ENCODE measurements at regions not wholly inside any gene's neighbourhood (a gene's known extent, or its start where the extent isn't known, plus 50 kb on each side); places are given as distances from the start of the nearest gene placed in this dataset.

DNA sequence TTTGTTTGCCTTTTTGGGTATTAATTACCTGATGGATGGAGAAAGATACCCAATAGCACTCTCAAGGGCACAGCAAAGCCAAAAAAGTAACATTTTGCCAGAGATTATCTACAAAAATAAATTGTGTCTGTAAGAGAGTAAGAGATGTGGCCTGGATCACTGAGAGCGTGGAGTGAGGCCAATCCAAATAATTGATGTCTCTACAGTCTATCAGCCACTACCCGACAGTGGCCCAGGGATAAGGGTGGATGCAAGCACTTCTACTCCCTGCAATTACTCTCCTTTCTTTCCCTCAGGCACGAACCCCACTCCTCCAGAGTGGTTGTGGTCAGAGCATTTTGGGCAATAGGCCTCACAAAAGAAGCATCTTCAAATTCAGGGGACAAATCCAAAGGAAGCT, 92.3 kb upstream of the ZC3H12C start:
- TF ChIP-seq TAF1 (IDR thresholded peaks at IDR 0.05; ENCODE audit: low read depth): no peak
- TF ChIP-seq TEAD4 (IDR thresholded peaks at IDR 0.05): no peak
- TF ChIP-seq NFIC (IDR thresholded peaks at IDR 0.05): no peak
- TF ChIP-seq EGR1 (IDR thresholded peaks at IDR 0.05): no peak
- no peak for TF ChIP-seq YY1 (IDR thresholded peaks at IDR 0.05; ENCODE audit: low read depth)
- TF ChIP-seq REST (IDR thresholded peaks at IDR 0.05; ENCODE audit: low read depth): no peak
- TF ChIP-seq TCF12 (IDR thresholded peaks at IDR 0.05; ENCODE audit: low read depth): no peak
- no peak for TF ChIP-seq MAX (IDR thresholded peaks at IDR 0.05)
- TF ChIP-seq FOXM1 (IDR thresholded peaks at IDR 0.05; ENCODE audit: borderline replicate concordance, low read depth): no peak
- TF ChIP-seq CEBPB (IDR thresholded peaks at IDR 0.05): no peak
- no peak for TF ChIP-seq RAD21 (IDR thresholded peaks at IDR 0.05; ENCODE audit: low read depth)
- no peak for TF ChIP-seq USF1 (IDR thresholded peaks at IDR 0.05)
- TF ChIP-seq EP300 (IDR thresholded peaks at IDR 0.05; ENCODE audit: borderline replicate concordance): no peak
- no peak for TF ChIP-seq CREB1 (IDR thresholded peaks at IDR 0.05; ENCODE audit: low read depth)
- TF ChIP-seq ZBTB7A (IDR thresholded peaks at IDR 0.05; ENCODE audit: low read depth): no peak

DNA sequence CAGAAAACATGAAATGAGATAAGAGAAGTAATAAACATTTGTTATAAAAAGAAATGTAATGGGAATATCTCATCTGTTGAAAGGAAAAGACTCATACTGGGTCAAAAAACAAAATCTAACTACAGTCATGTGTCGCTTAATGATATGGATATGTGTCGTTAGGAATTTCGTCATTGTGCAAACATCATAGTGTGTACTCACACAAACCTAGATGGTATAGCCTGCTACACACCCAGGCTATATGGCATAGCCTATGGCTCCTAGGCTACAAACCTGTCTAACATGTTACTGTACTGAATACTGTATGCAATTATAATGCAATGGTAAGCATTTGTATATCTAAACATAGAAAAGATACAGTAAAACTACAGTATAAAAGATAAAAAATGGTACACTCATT, 89.8 kb upstream of the ZC3H12C start:
- TF ChIP-seq TCF12 (IDR thresholded peaks at IDR 0.05; ENCODE audit: low read depth) (no peak), RAD21 (IDR thresholded peaks at IDR 0.05; ENCODE audit: low read depth) (no peak), CREB1 (IDR thresholded peaks at IDR 0.05; ENCODE audit: low read depth) (no peak), ZBTB7A (IDR thresholded peaks at IDR 0.05; ENCODE audit: low read depth) (no peak), EP300 (IDR thresholded peaks at IDR 0.05; ENCODE audit: borderline replicate concordance) (no peak), TEAD4 (IDR thresholded peaks at IDR 0.05) (no peak), EGR1 (IDR thresholded peaks at IDR 0.05) (no peak), YY1 (IDR thresholded peaks at IDR 0.05; ENCODE audit: low read depth) (no peak), TAF1 (IDR thresholded peaks at IDR 0.05; ENCODE audit: low read depth) (no peak), CEBPB (IDR thresholded peaks at IDR 0.05) (no peak), REST (IDR thresholded peaks at IDR 0.05; ENCODE audit: low read depth) (no peak), NFIC (IDR thresholded peaks at IDR 0.05) (no peak), MAX (IDR thresholded peaks at IDR 0.05) (no peak), FOXM1 (IDR thresholded peaks at IDR 0.05; ENCODE audit: borderline replicate concordance, low read depth) (no peak), USF1 (IDR thresholded peaks at IDR 0.05) (no peak)

DNA sequence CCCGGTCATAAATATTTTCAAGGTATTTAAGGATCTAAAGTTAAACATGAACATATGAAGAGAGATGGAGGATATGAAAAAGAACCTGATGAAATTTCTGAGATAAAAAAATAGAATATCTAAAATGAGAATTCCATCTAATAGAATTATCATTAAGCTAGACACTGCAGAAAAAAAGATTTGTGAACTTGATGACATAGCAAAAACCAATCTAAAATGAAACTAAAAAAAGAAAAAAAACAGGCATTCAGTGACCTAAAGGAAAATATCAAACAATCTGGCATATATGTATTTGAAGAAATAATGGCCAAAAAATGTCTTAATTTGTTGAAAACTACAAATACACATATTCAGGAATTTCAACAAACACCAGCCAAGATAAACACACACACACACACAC, 81.6 kb upstream of the ZC3H12C start:
- TF ChIP-seq USF1 (IDR thresholded peaks at IDR 0.05): no peak
- no peak for TF ChIP-seq EGR1 (IDR thresholded peaks at IDR 0.05)
- no peak for TF ChIP-seq NFIC (IDR thresholded peaks at IDR 0.05)
- TF ChIP-seq EP300 (IDR thresholded peaks at IDR 0.05; ENCODE audit: borderline replicate concordance): no peak
- no peak for TF ChIP-seq REST (IDR thresholded peaks at IDR 0.05; ENCODE audit: low read depth)
- no peak for TF ChIP-seq TEAD4 (IDR thresholded peaks at IDR 0.05)
- no peak for TF ChIP-seq CEBPB (IDR thresholded peaks at IDR 0.05)
- no peak for TF ChIP-seq YY1 (IDR thresholded peaks at IDR 0.05; ENCODE audit: low read depth)
- TF ChIP-seq ZBTB7A (IDR thresholded peaks at IDR 0.05; ENCODE audit: low read depth): no peak
- no peak for TF ChIP-seq FOXM1 (IDR thresholded peaks at IDR 0.05; ENCODE audit: borderline replicate concordance, low read depth)
- no peak for TF ChIP-seq RAD21 (IDR thresholded peaks at IDR 0.05; ENCODE audit: low read depth)
- no peak for TF ChIP-seq MAX (IDR thresholded peaks at IDR 0.05)
- TF ChIP-seq TAF1 (IDR thresholded peaks at IDR 0.05; ENCODE audit: low read depth): no peak
- TF ChIP-seq TCF12 (IDR thresholded peaks at IDR 0.05; ENCODE audit: low read depth): no peak

- TF ChIP-seq REST (IDR thresholded peaks at IDR 0.05; ENCODE audit: low read depth) (no peak), EGR1 (IDR thresholded peaks at IDR 0.05) (no peak), FOXM1 (IDR thresholded peaks at IDR 0.05; ENCODE audit: borderline replicate concordance, low read depth) (no peak), ZBTB7A (IDR thresholded peaks at IDR 0.05; ENCODE audit: low read depth) (no peak), USF1 (IDR thresholded peaks at IDR 0.05) (no peak)
These were observed 77.5 kb upstream of the ZC3H12C start for GRCh38 chr11:110015695-110016094.

All from Ishikawa (cell line).